ENCODE measurements at regions not wholly inside any gene's neighbourhood (a gene's known extent, or its start where the extent isn't known, plus 50 kb on each side); places are given as distances from the start of the nearest gene placed in this dataset.
"Not testable (repeated sequence)": the region's sequence is repeated elsewhere in the genome, so short reads cannot be mapped to it uniquely, and the experiment has no call there.

DNA sequence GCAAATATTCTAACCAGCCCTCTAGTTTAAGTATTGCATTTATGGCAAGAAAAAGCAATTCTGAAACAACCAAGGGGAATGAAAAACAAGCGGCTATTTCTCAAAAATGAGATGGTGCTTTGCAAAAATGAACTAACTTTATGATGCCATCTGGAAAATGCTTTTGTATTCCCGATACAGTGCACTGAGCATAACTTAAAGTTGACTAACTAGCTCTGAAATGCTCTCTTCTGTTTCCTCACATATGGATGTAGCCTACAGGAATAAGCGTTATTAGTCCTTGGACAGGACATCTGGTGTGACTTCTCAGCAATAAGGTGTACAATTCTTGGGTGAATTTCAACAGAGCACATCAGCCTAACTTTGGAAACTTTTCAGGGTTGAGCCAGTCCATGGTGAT, 228.2 kb upstream of the DDI1 start:
- no peak for DNase-seq

DNA sequence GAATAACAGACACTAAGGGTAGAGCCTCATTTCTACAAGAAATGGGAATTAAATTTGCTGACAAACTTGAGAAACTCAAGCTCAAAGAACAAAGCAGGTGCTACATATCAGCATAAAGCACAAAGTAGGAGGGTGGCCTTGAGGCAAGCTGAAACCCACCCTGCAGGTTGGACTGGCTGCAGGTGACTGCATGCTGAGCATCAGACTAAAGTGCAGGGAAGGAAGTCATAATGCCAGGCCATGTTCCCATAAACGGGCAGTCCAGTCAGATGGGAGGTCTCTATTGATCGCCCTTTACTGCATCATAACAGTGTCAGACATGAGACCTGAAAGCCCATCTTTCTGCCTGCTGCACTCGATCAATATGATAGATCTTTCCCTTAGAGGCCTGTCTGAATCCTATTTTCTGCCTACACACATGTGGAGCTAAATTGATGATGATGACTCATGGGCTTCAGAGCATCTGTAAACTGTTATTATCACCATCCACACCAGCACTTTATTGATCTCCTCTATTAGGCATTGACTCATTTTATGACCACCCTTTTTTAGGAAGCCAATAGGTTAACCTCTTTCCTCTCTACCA, 224.5 kb upstream of the DDI1 start:
- no peak for DNase-seq

DNA sequence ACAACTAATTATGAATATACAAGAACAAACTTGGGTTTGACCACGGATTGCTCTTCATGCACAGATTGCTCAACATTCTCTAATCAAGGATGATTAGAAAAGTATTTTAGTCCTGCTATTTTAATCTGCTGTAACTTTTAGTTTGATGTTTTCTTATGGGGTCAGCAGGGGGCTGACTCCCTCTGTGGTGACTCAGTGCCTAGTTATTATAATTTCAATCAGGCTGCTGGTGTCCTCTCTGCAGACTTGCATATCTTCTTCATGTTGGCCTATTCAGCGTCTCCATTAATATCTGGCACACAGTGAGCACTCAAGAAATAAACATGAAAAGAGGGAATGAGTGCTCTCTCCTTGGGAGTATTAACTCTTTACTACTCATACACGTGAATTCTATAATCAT, 223.8 kb upstream of the DDI1 start:
- DNase-seq: peak; percentile 44

DNA sequence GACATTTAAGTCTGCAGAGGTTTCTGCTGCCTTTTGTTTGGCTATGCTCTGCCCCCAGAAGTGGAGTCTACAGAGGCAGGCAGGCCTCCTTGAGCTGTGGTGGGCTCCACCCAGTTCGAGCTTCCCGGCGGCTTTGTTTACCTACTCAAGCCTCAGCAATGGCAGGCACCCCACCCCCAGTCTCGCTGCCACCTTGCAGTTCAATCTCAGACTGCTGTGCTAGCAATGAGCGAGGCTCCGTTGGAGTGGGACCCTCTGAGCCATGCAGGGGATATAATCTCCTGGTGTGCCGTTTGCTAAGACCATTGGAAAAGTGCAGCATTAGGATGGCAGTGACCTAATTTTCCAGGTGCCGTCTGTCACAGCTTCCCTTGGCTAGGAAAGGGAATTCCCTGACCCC, 216.1 kb upstream of the DDI1 start:
- not testable (repeated sequence) for DNase-seq

DNA sequence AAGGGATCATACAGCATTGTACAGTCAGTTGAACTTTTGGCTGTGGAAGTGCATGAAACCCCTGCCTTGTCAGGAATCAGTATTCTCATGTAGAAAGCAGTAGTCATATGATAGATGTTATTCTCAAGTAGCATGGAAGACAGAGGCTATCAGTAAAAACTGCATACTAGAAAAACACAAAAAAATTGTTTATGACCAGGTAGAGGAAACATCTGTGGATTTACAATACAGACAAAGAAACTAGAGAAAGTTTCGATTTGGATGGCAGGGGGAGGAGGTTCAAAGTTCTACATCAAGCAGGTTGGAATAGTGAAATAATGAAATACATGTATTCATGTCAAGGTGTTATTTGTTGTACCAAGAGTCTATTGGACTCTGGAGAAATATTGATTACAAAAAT, 212.3 kb upstream of the DDI1 start:
- no peak for DNase-seq

DNA sequence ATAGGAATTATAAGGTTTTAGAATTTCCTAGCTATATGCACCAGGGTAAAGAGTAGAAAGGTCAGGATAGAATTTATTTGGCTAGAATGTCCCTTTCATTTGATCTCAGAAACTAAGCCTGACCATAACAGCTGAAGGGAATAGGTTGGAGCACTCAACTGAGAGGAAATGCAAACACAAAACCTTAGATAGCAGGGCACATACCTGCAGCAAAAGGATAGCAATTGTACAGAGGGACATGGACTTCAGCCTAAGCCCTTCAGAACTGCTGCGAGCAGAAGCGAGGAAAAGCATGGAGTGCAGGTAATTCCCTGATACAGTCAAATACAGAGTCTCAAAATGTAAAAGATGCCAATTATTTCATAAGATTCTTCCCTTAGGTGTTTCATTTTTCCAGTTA, 211.0 kb upstream of the DDI1 start:
- DNase-seq: no peak

DNA sequence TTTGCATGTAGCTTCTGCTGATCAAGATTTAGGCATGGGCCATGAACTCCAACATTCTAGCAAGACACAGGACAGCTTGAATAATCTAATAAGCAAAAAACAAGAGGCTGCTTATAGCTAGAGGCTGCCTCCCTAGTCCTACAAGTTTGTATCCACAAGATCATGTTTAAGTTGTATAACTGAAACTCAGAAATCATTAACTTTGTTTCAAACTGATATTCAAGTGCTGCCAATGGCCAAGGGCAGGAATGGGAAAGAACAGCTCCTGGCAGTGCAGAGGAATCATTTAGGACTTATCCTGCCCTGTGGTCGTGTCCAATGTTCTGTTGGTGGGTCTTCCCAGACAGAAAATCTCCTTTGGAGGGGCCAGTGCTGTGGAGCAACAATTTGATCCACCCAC, 209.6 kb upstream of the DDI1 start:
- DNase-seq: no peak

DNA sequence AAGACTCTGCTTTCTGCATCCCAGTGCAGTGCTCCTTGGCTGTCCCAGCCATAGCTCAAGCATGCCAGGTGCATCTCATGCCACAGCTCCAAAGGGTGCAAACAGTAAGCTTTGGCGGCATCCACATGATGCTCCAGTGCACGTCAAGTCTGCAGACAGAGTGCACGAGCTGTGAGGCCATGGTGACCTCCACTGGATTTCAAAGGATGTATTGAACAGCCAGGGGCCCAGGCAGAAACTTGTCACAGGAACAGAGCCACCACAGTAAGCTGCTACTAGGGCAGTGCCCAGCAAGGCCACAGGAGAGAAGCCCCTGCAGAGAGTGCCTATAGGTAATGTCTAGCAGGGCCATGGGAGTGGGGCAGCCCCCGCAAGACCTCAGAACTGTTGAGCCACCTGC, 206.8 kb upstream of the DDI1 start:
- DNase-seq: no peak

DNA sequence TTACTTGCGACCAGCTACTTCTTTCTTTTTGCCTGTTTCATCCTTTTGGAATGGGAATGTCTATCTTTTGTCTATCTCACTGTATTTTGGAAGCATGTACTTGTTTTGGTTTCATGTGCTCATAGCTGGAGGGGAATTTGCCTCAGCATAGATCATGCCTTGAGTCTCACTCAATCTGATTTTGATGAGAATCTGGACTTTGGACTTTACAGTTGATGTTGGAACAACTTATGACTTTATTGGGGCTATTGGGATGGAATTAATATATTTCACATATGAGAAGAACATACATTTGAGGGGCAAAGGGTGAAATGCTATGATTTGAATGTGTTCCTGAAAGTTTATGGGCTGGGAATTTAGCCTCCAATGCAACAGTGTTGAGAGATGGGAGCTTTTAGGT, 206.2 kb upstream of the DDI1 start:
- no peak for DNase-seq

DNA sequence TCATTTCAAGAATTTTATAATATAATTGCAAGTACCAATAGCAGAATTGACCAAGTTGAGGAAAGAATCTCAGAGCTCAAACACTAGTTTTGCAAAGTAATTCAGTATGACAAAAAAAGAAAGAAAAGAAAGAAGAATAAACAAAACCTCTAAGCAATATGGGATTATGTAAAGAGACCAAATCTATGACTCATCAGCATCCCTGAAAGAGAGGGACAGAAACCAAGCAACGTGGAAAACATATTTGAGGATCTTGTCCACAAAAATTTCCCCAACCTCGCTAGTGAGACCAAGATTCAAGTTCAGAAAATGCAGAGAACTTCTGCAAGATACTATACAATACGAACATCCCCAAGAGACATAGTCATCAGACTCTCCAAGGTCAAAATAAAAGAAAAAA, 203.7 kb upstream of the DDI1 start:
- peak; percentile 49 for DNase-seq

DNA sequence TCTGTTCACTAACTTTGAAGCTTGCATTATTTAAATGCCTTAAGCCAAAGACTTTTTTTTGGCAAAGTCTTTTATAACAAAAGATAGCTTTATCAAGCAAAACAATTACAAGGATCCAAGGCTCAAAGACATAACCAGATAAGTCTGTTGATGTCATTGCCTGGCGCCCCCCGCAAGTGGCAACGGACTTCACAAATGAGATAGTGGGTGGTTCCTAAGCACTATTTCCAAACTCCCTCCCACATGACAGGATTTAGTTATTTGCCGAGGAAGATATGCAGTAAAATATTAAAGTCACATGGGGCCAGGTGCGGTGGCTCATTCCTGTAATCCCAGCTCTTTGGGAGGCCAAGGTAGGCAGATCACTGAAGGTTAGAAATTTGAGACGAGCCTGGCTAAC, 194.2 kb upstream of the DDI1 start:
- DNase-seq: no peak

DNA sequence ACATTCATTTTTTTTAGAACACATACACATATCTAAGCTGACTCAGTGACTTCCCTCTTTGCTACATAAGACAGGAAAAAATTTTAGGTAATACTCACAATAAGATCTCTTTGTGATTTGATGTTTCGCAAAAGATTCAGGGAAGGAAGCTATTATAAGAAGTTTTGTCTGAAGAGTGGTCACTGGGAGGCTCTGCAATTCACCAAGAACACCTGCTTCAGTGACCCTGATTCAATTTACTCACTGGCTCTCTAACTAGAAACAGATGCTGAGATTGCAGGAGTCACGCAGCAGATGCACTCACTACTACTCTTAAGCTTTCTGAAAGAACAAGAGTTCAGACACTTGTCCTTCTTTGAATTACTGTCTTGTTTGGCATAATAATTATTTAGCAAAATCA, 193.6 kb upstream of the DDI1 start:
- DNase-seq: no peak

DNA sequence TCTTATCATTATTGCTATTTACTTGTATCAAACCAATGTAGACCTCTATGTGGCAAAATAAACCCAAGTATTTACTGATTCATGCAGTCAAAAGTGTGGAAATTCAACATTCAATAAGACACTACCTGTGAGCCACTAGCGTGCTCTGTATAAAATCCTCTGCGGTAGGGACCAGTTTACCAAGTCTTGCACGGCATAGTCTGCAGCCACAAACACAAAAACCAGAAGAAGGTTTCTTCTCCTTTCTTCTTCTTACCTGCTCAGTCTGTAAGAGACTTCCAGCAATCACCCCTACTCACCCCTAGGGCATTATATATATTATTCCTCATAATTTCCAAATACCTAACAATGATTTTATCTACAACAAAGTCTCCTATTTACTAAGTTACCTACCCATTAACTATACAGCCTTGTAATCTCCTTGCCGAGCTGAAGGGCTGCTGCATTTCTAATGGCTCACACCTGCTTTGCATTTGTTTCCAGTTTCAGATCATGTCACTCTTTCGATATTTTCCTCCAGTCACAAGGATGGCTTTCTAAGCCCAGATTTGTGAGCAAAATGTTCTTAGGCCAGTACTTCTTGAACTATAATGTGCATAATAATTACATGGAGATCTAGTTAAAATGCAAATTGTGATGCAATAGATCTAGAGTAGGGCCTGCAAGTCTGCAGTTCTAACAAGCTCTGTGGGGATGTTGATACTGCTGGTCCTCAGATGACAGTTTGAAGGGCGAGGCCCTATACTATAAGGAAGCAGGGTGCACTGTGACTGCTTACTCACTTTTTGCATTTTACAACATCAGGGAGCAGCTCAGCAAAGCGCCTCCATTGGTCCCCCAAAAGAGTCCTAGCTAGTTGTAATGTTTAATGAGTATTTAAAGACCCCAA, 191.9 kb upstream of the DDI1 start:
- no peak for DNase-seq

DNA sequence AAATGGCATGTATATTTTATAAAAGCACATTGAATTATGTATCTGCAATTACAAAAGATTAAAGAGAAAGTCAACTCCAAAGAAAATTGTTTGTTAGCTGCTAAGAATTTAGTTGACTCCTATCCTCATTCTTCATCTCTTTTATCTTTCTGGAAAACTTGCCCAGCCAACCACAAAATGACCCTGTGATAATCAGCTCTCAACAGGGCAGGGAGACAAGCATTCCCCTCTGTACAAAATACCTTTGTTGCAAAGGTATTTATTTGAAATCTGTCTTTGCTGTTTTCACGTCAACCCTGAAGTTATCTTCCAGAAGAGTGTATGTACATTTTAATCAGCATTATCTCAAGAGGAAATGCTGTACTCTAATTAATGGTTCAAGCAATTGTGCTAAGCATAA, 191.1 kb upstream of the DDI1 start:
- DNase-seq: no peak

DNA sequence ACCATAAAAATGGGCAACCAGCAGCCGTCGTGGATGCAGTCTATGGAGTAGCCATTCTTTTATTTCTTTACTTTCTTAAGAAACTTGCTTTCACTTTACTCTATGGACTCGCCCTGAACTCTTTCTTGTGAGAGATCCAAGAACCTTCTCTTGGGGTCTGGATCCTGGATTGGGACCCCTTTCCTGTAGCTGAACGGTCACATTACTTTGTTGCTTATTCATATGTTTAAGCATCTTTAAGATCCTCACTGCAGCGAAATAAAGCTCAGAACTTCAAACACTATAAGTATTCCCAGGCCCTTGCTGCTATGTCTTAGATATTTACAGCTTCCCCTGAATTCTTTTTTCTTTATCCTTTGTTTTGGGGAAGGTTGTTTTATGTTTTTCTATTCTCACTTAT, 187.8 kb upstream of the DDI1 start:
- DNase-seq: no peak

DNA sequence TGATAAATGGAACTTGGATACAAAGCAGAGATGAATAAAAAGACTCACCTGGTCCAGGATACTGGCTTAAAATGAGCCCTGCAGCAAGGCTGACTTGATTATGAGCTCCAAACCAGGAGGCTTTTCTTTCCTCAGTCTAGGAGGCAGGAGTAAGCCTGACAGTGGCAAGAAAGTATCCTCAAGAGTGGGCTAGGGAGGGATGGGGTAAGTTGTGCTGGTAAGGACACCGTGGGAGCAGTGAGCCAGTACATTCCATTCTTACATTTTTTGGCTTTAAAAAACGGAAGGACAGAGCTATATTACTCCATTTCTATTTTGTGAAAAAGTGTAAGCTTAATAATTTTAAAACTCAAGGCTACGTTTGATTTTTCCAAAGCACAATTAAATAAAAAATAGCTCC, 187.1 kb upstream of the DDI1 start:
- no peak for DNase-seq

DNA sequence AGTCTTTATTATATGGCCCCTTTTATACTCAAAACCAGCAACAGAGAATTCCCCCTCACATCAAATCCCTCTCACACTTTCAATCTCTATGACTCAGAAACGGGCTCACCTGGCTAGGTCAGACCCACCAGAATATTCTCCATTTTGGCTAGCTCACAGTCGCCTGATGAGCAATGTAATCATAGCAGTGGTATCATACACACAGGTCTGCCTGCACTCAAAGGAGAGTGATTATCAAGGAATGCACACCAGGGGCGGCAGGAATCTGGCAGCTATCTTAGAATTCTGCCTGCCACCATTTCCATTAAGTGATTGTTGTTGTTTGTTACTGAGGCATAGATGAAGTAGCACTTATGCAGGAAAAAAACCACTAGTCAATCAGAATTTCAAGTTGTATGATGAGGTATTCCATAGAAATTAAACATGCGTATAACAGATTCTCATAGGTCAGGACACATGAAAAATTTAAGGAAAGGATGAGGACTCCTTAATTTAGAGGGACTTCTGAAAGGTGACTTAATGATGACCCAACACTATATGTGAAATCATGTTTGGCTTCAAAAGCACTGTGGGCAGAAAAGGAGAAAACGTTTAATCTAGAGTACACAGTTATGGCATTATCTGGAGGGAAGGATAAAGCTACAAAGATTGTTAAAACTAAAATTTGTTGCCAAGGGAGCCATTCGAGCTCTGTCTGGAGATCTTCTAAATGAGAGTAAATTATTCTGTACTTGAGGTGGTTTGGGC, 185.8 kb upstream of the DDI1 start:
- no peak for DNase-seq

DNA sequence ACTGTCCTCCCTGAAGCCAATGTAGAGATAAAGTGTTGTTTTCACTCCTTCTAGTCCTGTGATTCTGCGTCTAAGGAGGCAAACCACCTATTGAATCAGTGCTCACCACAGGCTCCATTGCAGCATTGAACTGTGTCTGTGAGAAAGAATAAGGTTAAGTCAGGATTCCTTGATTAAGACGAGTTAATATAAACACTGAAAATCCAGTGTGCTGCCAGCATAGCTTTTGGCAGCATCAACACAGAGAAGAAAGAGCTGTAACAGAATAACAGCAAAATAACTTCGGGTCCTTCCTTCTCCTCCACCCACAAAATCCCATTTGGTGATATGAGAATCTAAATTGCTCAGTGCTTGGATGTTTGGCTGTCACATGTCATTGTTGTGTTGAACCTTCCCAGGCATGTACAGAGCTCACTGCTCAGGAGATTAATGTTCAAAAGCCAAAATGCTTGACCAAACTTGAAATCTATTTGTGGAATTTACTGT, 185.2 kb upstream of the DDI1 start:
- peak; percentile 13 for DNase-seq

All from fibroblast of skin of back (primary cell).